ENCODE measurements at regions not wholly inside any gene's neighbourhood (a gene's known extent, or its start where the extent isn't known, plus 50 kb on each side); places are given as distances from the start of the nearest gene placed in this dataset.

DNA sequence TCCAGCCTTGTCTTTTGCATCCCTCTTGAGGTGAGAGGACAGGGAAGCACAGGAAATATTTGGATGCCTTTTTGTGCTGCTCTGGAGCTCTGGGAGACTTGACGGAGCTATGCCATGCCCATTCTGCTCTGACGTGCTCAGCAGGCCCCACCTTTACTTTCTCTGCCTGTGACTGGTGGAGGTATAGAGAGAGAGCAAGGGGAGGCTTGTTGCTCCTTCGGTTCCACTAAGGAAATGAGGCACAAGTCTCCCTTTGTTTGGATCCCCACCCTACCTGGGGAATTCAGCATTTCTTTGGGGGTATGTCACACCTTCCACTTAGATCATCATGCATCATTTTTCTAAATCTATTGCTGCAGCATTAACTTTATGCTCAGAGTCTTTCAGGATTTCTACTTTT, 121.8 kb upstream of the CNTLN start:
- TF ChIP-seq, protein P1, sequence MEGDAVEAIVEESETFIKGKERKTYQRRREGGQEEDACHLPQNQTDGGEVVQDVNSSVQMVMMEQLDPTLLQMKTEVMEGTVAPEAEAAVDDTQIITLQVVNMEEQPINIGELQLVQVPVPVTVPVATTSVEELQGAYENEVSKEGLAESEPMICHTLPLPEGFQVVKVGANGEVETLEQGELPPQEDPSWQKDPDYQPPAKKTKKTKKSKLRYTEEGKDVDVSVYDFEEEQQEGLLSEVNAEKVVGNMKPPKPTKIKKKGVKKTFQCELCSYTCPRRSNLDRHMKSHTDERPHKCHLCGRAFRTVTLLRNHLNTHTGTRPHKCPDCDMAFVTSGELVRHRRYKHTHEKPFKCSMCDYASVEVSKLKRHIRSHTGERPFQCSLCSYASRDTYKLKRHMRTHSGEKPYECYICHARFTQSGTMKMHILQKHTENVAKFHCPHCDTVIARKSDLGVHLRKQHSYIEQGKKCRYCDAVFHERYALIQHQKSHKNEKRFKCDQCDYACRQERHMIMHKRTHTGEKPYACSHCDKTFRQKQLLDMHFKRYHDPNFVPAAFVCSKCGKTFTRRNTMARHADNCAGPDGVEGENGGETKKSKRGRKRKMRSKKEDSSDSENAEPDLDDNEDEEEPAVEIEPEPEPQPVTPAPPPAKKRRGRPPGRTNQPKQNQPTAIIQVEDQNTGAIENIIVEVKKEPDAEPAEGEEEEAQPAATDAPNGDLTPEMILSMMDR (IDR thresholded peaks at IDR 0.05), result no peak
- no peak for TF ChIP-seq POLR2AphosphoS5 (IDR thresholded peaks at IDR 0.05; ENCODE audit: insufficient read depth in 1 of 2, low read depth in 1 of 2)
- no peak for TF ChIP-seq POLR2A (IDR thresholded peaks at IDR 0.05)
- Histone ChIP-seq H3K4me1 (peaks cover 10% of the 10 kb centered on the region), H3K9me3 (no peaks in the 10 kb centered on the region), H3K27ac (no peak overlapping the region), H3K36me3 (no peaks in the 10 kb centered on the region), H3K4me3 (no peak overlapping the region), H3K27me3 (no peaks in the 10 kb centered on the region)
- intact Hi-C loops (cut with DNase I), result no loop called here
- no peak for DNase-seq (ENCODE audit: extremely low spot score in 2 of 2)

DNA sequence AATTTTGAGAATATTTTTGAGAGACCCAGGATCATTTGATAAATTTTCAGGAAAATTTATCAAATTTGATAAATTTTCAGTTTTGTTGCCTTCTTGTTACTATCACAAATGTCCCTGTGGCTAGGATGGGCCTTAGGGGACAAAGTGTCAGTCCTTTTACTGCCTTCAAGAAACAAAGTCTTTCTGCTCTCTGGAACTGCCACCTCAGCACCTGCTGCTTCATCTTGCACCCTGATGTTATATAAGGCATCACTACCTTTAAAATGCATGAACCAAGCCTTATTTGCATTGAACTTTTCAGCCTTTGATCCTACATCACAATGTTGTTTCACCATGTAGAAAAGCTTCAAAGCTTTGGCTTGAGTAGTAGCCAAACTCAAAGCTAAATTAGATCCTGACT, 123.0 kb upstream of the CNTLN start:
- intact Hi-C loops (cut with DNase I), result no loop called here
- H3K9me3 ChIP-seq, result no peaks in the 10 kb centered on the region
- no peak overlapping the region for H3K27ac ChIP-seq
- H3K27me3 ChIP-seq, result no peaks in the 10 kb centered on the region
- H3K36me3 ChIP-seq, result no peaks in the 10 kb centered on the region
- H3K4me1 ChIP-seq, result no peaks in the 10 kb centered on the region
- H3K4me3 ChIP-seq, result no peak overlapping the region
- TF ChIP-seq, protein P1 (IDR thresholded peaks at IDR 0.05), result no peak
- no peak for DNase-seq (ENCODE audit: extremely low spot score in 2 of 2)

- no peak for DNase-seq (ENCODE audit: extremely low spot score in 2 of 2)
- H3K36me3 ChIP-seq, result no peaks in the 10 kb centered on the region
- intact Hi-C loops (cut with DNase I), result no loop called here
- no peaks in the 10 kb centered on the region for H3K4me1 ChIP-seq
- no peaks in the 10 kb centered on the region for H3K27me3 ChIP-seq
- no peaks in the 10 kb centered on the region for H3K9me3 ChIP-seq
- H3K27ac ChIP-seq, result no peak overlapping the region
- TF ChIP-seq POLR2AphosphoS5 (IDR thresholded peaks at IDR 0.05; ENCODE audit: insufficient read depth in 1 of 2, low read depth in 1 of 2), result no peak
- no peak overlapping the region for H3K4me3 ChIP-seq
Measured at GRCh38 chr9:17009071-17009470, 125.8 kb upstream of the CNTLN start.

DNA sequence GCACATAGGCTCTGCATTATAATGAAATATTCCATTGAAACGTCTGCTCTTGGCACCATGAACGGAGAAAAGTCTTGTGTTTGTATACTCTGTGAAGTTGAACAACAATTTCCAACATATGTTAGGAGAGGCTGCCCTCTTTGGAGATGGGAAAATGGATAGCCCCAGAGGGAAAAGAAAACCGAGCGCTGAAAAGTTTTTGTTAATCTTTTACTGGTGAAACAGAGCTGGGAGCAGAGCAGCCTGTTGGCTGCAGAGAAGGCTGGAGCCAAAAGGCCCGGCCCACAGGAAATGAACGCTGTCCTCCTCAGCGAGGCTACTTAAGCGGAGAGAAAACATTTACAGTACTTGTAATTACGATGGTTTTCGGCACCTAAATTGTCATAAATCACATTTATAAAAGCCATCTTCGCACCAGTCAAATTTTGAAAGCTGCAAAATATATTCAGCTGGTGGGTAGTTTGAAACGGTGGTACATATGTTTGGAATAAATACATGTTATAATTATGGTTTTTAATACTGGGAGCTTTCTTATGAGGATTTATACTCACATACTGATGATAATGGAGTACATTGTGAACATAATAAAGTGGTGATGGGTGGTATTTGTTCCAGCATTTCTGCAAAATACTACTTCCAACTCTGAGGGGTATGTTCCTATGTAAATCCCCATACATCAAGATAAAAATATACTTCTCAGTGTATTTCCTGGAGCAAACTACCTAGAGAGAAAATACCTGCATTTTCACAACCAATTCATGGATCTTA, 129.6 kb upstream of the CNTLN start:
- intact Hi-C loops (cut with DNase I), result no loop called here
- no peak for DNase-seq (ENCODE audit: extremely low spot score in 2 of 2)
- Histone ChIP-seq H3K9me3 (no peaks in the 10 kb centered on the region), H3K4me1 (no peaks in the 10 kb centered on the region), H3K4me3 (peak overlapping the region in 1 of 2 donors; percentile 16), H3K27ac (peak overlapping the region; percentile 33), H3K27me3 (no peaks in the 10 kb centered on the region), H3K36me3 (no peaks in the 10 kb centered on the region)
- TF ChIP-seq POLR2A (IDR thresholded peaks at IDR 0.05) (no peak), POLR2AphosphoS5 (IDR thresholded peaks at IDR 0.05; ENCODE audit: insufficient read depth in 1 of 2, low read depth in 1 of 2) (no peak)
- TF ChIP-seq, protein P1 (IDR thresholded peaks at IDR 0.05), result no peak

DNA sequence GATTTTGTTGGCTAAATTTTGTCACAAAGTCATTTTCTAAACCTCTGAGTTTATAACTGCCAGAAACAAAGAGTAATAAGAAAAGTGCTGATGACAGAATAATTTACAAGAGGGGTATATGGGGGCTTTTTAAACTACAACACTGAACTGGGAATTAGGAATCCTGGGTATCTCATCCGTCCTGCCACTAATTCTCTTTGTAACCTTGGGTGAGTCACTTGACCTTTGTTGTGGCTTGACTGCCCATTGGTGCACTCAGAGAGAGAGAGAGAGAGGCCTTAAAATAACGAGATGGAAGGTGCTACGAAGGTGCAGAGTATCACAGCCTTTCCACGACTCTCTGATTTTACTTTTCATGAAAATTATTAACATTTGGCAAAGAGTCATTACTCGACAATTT, 130.3 kb upstream of the CNTLN start:
- no peak for DNase-seq (ENCODE audit: extremely low spot score in 2 of 2)
- TF ChIP-seq, protein P1 (IDR thresholded peaks at IDR 0.05), result no peak
- TF ChIP-seq POLR2AphosphoS5 (IDR thresholded peaks at IDR 0.05; ENCODE audit: insufficient read depth in 1 of 2, low read depth in 1 of 2), result no peak
- no peak for TF ChIP-seq POLR2A (IDR thresholded peaks at IDR 0.05)
- Histone ChIP-seq H3K9me3 (no peaks in the 10 kb centered on the region), H3K4me3 (no peak overlapping the region), H3K36me3 (no peaks in the 10 kb centered on the region), H3K27ac (peak overlapping the region; percentile 33), H3K4me1 (no peaks in the 10 kb centered on the region), H3K27me3 (no peaks in the 10 kb centered on the region)
- intact Hi-C loops (cut with DNase I), result no loop called here

Data from vagina (tissue), 2 donors.